Fibroblast of lung (primary cell): ENCODE measurements at regions not wholly inside any gene's neighbourhood (a gene's known extent, or its start where the extent isn't known, plus 50 kb on each side); places are given as distances from the start of the nearest gene placed in this dataset.
A peak's percentile ranks its signal among the peaks of the same experiment; 100 is the strongest.

Experiments used
- DNase-seq, 2 donors: peaks; one replicate each; pipeline versions ENCODE4 v3.0.0 to v3.0.0-alpha.2; 2010; ENCODE audit warnings: low read depth in 2 of 2
- H2AFZ ChIP-seq: 2 replicates; pipeline ENCODE4 v1.5.1; 2012; ENCODE audit warnings: low read length, control low read depth, inconsistent platforms
- H3K27ac ChIP-seq: 2 replicates; pipeline ENCODE4 v1.5.1; 2011; ENCODE audit warnings: low read length, control low read depth; ENCODE audit not compliant: insufficient read depth
- H3K27me3 ChIP-seq: 2 replicates; pipeline ENCODE4 v1.5.1; 2011; ENCODE audit warnings: mild to moderate bottlenecking, low read length; ENCODE audit not compliant: control insufficient read depth, insufficient read depth
- H3K36me3 ChIP-seq: 2 replicates; pipeline ENCODE4 v1.5.1; 2011; ENCODE audit warnings: low read length; ENCODE audit not compliant: control insufficient read depth, insufficient read depth
- H3K4me1 ChIP-seq: 2 replicates; pipeline ENCODE4 v1.5.1; 2011; ENCODE audit warnings: low read length; ENCODE audit not compliant: control insufficient read depth, insufficient read depth; ENCODE audit errors: extremely low read depth
- H3K4me2 ChIP-seq: 2 replicates; pipeline ENCODE4 v1.5.1; 2011; ENCODE audit warnings: low read length, control low read depth; ENCODE audit not compliant: insufficient read depth; ENCODE audit errors: extremely low read depth
- H3K4me3 ChIP-seq, 4 experiments: fragments of 200-600 bp in 1 of 4; sonication (generic) in 1 of 4; replicated peaks in 1 of 4; 2 replicates each; pipeline ENCODE4 v1.5.1; 2011 to 2016; ENCODE audit warnings: low read length in 4 of 4, low read depth in 3 of 4, mild to moderate bottlenecking in 3 of 4, control low read depth in 2 of 4, inconsistent platforms in 1 of 4, mixed read lengths in 1 of 4; ENCODE audit not compliant: insufficient read depth in 1 of 4; ENCODE audit errors: control extremely low read depth in 1 of 4
- H3K79me2 ChIP-seq: 2 replicates; pipeline ENCODE4 v1.5.1; 2012; ENCODE audit warnings: mild to moderate bottlenecking, low read length, inconsistent platforms; ENCODE audit not compliant: control insufficient read depth, insufficient read depth
- H3K9ac ChIP-seq: 2 replicates; pipeline ENCODE4 v1.5.1; 2011; ENCODE audit warnings: mild to moderate bottlenecking, low read length, control low read depth; ENCODE audit not compliant: insufficient read depth
- H3K9me3 ChIP-seq: 2 replicates; pipeline ENCODE4 v1.5.1; 2012; ENCODE audit warnings: low read depth, low read length; ENCODE audit not compliant: control insufficient read depth, insufficient read depth
- H4K20me1 ChIP-seq: 2 replicates; pipeline ENCODE4 v1.5.1; 2011; ENCODE audit warnings: low read length; ENCODE audit not compliant: control insufficient read depth, insufficient read depth; ENCODE audit errors: extremely low read depth
- EZH2 ChIP-seq: IDR thresholded peaks from 2 replicates; pipeline ENCODE4 v1.5.1; 2012; ENCODE audit warnings: low read length, control low read depth, mild to moderate bottlenecking; ENCODE audit errors: missing control alignments
- TF ChIP-seq, protein P1 (sequence below), 2 donors: IDR thresholded peaks in 1 of 2; conservative IDR thresholded peaks in 1 of 2; 1 replicate in 1 of 2; 2 replicates in 1 of 2; pipeline ENCODE4 v1.5.1; 2011 to 2012; ENCODE audit warnings: low read length in 2 of 2, control low read depth in 1 of 2, inconsistent platforms in 1 of 2, low read depth in 1 of 2, mild to moderate bottlenecking in 1 of 2

GRCh38 chr1:81585371-81585770 lies 215.4 kb upstream of the ADGRL2 start:
- H3K4me1 ChIP-seq = no peaks in the 10 kb centered on the region
- H3K79me2 ChIP-seq = no peaks in the 10 kb centered on the region
- H3K4me2 ChIP-seq = no peak overlapping the region
- H2AFZ ChIP-seq = no peak overlapping the region
- TF ChIP-seq, protein P1, sequence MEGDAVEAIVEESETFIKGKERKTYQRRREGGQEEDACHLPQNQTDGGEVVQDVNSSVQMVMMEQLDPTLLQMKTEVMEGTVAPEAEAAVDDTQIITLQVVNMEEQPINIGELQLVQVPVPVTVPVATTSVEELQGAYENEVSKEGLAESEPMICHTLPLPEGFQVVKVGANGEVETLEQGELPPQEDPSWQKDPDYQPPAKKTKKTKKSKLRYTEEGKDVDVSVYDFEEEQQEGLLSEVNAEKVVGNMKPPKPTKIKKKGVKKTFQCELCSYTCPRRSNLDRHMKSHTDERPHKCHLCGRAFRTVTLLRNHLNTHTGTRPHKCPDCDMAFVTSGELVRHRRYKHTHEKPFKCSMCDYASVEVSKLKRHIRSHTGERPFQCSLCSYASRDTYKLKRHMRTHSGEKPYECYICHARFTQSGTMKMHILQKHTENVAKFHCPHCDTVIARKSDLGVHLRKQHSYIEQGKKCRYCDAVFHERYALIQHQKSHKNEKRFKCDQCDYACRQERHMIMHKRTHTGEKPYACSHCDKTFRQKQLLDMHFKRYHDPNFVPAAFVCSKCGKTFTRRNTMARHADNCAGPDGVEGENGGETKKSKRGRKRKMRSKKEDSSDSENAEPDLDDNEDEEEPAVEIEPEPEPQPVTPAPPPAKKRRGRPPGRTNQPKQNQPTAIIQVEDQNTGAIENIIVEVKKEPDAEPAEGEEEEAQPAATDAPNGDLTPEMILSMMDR (conservative IDR thresholded peaks at IDR 0.05 in 1 of 2, IDR thresholded peaks at IDR 0.05 in 1 of 2; ENCODE audit: low read depth in 1 of 2, low read length in 2 of 2) = no peak
- DNase-seq = peak in 1 of 2 donors; percentile 68
- H3K9ac ChIP-seq = no peak overlapping the region
- H3K27ac ChIP-seq = no peak overlapping the region
- no peaks in the 10 kb centered on the region for H3K27me3 ChIP-seq
- H3K4me3 ChIP-seq = no peak overlapping the region
- no peaks in the 10 kb centered on the region for H4K20me1 ChIP-seq
- no peaks in the 10 kb centered on the region for H3K9me3 ChIP-seq
- H3K36me3 ChIP-seq = no peaks in the 10 kb centered on the region

- H3K9me3 ChIP-seq = no peaks in the 10 kb centered on the region
- no peaks in the 10 kb centered on the region for H3K36me3 ChIP-seq
- no peak overlapping the region for H3K9ac ChIP-seq
- H3K4me1 ChIP-seq = no peaks in the 10 kb centered on the region
- DNase-seq = peak in 1 of 2 donors; percentile 89
- peak overlapping the region; percentile 54 for H3K4me2 ChIP-seq
- H3K27me3 ChIP-seq = no peaks in the 10 kb centered on the region
- no peak overlapping the region for H3K27ac ChIP-seq
- no peak for TF ChIP-seq EZH2
- TF ChIP-seq, protein P1 (conservative IDR thresholded peaks at IDR 0.05 in 1 of 2, IDR thresholded peaks at IDR 0.05 in 1 of 2; ENCODE audit: low read depth in 1 of 2, low read length in 2 of 2) = no peak
- H3K4me3 ChIP-seq = no peak overlapping the region
- H3K79me2 ChIP-seq = no peaks in the 10 kb centered on the region
- no peak overlapping the region for H2AFZ ChIP-seq
- no peaks in the 10 kb centered on the region for H4K20me1 ChIP-seq
Observed at GRCh38 chr1:81584398-81584797, 216.3 kb upstream of the ADGRL2 start.

DNA sequence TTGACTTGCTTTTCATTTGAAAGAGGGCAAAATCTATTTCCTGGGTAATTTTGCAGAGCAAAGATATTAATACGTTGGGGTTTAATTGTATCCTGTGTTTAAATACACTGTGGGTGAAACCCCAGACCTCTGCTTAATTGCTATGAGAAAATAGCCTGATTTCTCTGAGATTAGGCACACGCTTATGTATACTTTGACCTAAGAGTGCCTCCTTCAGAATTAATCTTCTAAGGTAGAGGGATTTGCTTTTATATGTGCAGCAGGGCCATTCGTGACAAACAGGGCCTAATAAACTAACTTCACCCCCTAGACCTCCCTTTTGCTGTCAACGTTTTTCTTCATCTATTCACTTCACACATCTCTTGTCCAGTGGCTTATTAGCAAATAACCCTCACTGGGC lies 216.9 kb upstream of the ADGRL2 start:
- H3K9ac ChIP-seq = no peak overlapping the region
- H3K27ac ChIP-seq = no peak overlapping the region
- no peak for DNase-seq
- H3K4me2 ChIP-seq = peak overlapping the region; percentile 54
- TF ChIP-seq, protein P1 (conservative IDR thresholded peaks at IDR 0.05 in 1 of 2, IDR thresholded peaks at IDR 0.05 in 1 of 2; ENCODE audit: low read depth in 1 of 2, low read length in 2 of 2) = no peak
- TF ChIP-seq EZH2 = no peak
- no peaks in the 10 kb centered on the region for H3K27me3 ChIP-seq
- H3K79me2 ChIP-seq = no peaks in the 10 kb centered on the region
- H4K20me1 ChIP-seq = no peaks in the 10 kb centered on the region
- no peaks in the 10 kb centered on the region for H3K36me3 ChIP-seq
- H2AFZ ChIP-seq = peak overlapping the region; percentile 41
- no peak overlapping the region for H3K4me3 ChIP-seq
- H3K9me3 ChIP-seq = no peaks in the 10 kb centered on the region
- no peaks in the 10 kb centered on the region for H3K4me1 ChIP-seq
